NOMO-1 treated with DMSO at 0.1 percent for 48 hours (cell line): ENCODE measurements at regions not wholly inside any gene's neighbourhood (a gene's known extent, or its start where the extent isn't known, plus 50 kb on each side); places are given as distances from the start of the nearest gene placed in this dataset.
A peak's percentile ranks its signal among the peaks of the same experiment; 100 is the strongest.
"Not testable (repeated sequence)": the region's sequence is repeated elsewhere in the genome, so short reads cannot be mapped to it uniquely, and the experiment has no call there.

Source experiments
- DNase-seq: peaks from one replicate; lab custom pipeline; 2025; ENCODE audit not compliant: unreplicated experiment; lab: John Stamatoyannopoulos, UW

GRCh38 chr4:79620617-79621016 is 212.6 kb upstream of the GK2 start:
- DNase-seq, result no peak

GRCh38 chr4:79613269-79613935 is 205.4 kb upstream of the GK2 start:
- no peak for DNase-seq

- DNase-seq, result no peak
Observed at GRCh38 chr4:79611026-79611425, 203.0 kb upstream of the GK2 start.

- no peak for DNase-seq
Observed at GRCh38 chr4:79609817-79610216, 201.8 kb upstream of the GK2 start.

- DNase-seq, result no peak
Observed at GRCh38 chr4:79607979-79608378, 200.0 kb upstream of the GK2 start.

GRCh38 chr4:79604152-79604551 is 196.1 kb upstream of the GK2 start:
- no peak for DNase-seq

GRCh38 chr4:79603681-79604080 is 195.7 kb upstream of the GK2 start:
- peak; percentile 87 for DNase-seq

- DNase-seq, result no peak
Observed at GRCh38 chr4:79599691-79600090, 191.7 kb upstream of the GK2 start.

GRCh38 chr4:79598801-79599200 is 190.8 kb upstream of the GK2 start:
- no peak for DNase-seq

- DNase-seq, result no peak
Observed at GRCh38 chr4:79598214-79598613, 190.2 kb upstream of the GK2 start.

GRCh38 chr4:79597266-79597665 is 189.2 kb upstream of the GK2 start:
- no peak for DNase-seq

GRCh38 chr4:79592218-79592617 is 184.2 kb upstream of the GK2 start:
- not testable (repeated sequence) for DNase-seq

GRCh38 chr4:79588679-79589078 is 180.7 kb upstream of the GK2 start:
- no peak for DNase-seq

GRCh38 chr4:79587207-79587606 is 179.2 kb upstream of the GK2 start:
- DNase-seq, result not testable (repeated sequence)

- no peak for DNase-seq
Observed at GRCh38 chr4:79585834-79586233, 177.8 kb upstream of the GK2 start.

- DNase-seq, result no peak
Observed at GRCh38 chr4:79585330-79585729, 177.3 kb upstream of the GK2 start.

- no peak for DNase-seq
Observed at GRCh38 chr4:79584902-79585301, 176.9 kb upstream of the GK2 start.

- no peak for DNase-seq
Observed at GRCh38 chr4:79584352-79584751, 176.3 kb upstream of the GK2 start.

GRCh38 chr4:79578606-79579005 is 170.6 kb upstream of the GK2 start:
- DNase-seq, result peak; percentile 74

- no peak for DNase-seq
Observed at GRCh38 chr4:79576429-79576753, 168.4 kb upstream of the GK2 start.

- DNase-seq, result no peak
Observed at GRCh38 chr4:79575709-79576428, 167.8 kb upstream of the GK2 start.

- DNase-seq, result no peak
Observed at GRCh38 chr4:79574741-79575451, 166.9 kb upstream of the GK2 start.
